Epithelial cell of esophagus (primary cell): ENCODE measurements at regions not wholly inside any gene's neighbourhood (a gene's known extent, or its start where the extent isn't known, plus 50 kb on each side); places are given as distances from the start of the nearest gene placed in this dataset.
A peak's percentile ranks its signal among the peaks of the same experiment; 100 is the strongest.

Experiments
- DNase-seq: peaks from one replicate; pipeline ENCODE4 v3.0.0; 2010; ENCODE audit warnings: low read depth
- H3K4me3 ChIP-seq: 2 replicates; pipeline ENCODE4 v1.5.1; 2011; ENCODE audit warnings: mild to moderate bottlenecking, low read length, control low read depth
- TF ChIP-seq, protein P1 (sequence below): IDR thresholded peaks from 2 replicates; pipeline ENCODE4 v1.5.1; 2011; ENCODE audit warnings: low read depth, mild to moderate bottlenecking, low read length, control low read depth, inconsistent platforms; ENCODE audit not compliant: insufficient read depth; ENCODE audit errors: missing control alignments

DNA sequence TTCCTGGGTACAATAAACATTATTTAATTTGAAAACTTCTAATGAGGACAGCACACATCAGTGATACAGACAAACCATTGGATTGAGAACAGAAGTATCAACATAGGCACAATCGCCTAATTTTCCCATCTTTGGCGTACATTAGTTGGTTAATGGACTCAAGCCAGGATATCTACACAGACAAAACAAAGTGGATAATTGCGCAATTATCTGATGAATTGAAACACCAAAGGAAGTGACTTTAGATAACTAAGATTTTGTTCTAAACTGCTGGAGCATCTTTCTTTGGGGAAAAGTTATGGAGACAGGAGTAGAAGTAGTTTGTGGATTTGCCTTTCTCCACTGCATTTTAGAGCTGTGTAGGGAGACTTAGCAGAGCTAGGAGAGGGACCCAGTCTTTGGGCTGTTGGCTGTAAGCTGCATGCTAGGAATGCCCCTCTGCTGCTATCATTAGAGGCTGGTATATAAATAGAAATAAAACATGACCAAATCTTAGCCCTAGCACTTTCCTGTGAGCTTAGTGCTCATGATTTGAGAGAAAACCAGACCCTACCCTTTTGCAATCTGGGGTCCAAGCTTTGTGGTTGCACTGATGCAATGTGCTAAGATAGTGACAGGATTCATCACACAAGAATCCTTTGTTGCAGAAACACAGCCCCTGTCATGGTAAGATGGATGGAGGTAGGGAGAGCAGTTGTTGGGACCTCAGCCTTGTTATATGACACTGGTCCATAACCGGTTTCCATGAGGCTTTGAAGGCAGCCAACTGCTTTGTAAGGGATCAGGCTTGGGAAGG, 264.5 kb upstream of the PIK3C3 start:
- TF ChIP-seq, protein P1, sequence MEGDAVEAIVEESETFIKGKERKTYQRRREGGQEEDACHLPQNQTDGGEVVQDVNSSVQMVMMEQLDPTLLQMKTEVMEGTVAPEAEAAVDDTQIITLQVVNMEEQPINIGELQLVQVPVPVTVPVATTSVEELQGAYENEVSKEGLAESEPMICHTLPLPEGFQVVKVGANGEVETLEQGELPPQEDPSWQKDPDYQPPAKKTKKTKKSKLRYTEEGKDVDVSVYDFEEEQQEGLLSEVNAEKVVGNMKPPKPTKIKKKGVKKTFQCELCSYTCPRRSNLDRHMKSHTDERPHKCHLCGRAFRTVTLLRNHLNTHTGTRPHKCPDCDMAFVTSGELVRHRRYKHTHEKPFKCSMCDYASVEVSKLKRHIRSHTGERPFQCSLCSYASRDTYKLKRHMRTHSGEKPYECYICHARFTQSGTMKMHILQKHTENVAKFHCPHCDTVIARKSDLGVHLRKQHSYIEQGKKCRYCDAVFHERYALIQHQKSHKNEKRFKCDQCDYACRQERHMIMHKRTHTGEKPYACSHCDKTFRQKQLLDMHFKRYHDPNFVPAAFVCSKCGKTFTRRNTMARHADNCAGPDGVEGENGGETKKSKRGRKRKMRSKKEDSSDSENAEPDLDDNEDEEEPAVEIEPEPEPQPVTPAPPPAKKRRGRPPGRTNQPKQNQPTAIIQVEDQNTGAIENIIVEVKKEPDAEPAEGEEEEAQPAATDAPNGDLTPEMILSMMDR, result no peak
- no peak for DNase-seq
- H3K4me3 ChIP-seq, result no peak overlapping the region

DNA sequence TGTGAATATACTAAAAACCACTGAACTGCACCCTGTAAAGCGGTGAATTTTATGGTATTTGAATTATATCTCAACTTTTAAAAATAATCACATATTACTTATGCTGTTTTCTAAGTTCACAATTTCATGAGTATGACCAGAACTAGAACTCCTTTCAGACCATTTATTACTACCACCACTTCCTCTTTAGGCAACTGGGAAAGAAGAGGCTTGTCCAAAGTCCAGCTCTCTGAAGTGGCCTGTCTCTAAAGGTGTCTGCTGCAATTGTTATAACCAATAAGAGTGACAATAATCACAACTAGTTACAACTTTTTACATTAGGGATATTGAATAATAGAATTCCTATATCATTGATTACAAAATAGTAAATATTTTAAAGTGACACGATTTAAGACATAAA, 267.9 kb upstream of the PIK3C3 start:
- no peak overlapping the region for H3K4me3 ChIP-seq
- TF ChIP-seq, protein P1, result no peak
- no peak for DNase-seq

DNA sequence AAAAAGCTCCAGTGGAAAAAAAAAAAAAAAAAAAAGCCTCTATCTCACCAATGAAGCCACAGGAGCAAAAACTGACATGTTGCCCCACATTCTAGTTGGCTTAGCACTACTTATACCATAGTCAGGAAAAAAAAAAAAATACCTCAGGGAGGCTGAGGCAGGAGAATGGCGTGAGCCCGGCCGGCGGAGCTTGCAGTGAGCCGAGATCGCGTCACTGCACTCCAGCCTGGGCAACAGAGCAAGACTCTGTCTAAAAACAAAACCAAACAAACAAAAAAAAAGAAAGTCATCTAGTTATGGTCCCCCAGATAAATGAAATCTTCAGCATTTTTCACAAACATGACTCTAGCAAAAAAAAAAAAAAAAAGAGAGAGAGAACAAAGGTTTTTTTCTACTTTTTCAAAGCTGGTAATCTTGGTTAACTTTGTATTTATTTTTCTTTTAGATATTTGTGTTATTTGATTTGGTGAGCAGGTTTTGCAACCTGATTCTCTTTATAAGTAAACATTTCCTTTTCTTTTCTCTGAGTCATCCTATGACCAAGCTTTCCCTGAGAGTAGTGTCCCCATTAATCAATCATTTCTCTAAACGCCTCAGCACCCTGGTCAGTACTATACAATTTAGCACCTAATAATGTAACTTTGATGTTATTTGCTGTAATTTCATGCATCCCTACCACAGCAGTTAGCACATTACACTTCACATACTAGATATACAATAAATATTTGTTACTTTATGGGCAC, 273.7 kb upstream of the PIK3C3 start:
- H3K4me3 ChIP-seq, result no peak overlapping the region
- TF ChIP-seq, protein P1, result no peak
- peak; percentile 52 for DNase-seq

DNA sequence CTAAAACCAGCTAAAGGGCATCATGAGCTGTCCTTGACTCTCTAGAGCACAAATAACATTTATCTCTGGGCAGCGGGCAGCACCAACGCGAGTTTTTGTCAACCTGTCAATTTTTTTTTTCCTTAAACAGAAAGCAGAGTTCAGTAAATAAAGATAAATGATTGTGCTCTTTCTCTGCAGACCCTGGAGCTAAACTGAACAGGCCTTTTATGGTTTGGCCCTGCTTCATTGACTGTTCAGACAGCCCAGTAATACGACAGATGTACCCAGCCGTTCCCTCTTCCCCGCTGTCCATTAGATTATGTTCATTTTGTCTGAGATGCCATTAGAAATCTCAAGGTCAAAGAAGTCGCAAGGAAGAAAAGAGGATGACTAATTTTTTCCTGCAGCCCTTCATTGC, 280.5 kb upstream of the PIK3C3 start:
- no peak for DNase-seq
- no peak overlapping the region for H3K4me3 ChIP-seq
- TF ChIP-seq, protein P1, result no peak

DNA sequence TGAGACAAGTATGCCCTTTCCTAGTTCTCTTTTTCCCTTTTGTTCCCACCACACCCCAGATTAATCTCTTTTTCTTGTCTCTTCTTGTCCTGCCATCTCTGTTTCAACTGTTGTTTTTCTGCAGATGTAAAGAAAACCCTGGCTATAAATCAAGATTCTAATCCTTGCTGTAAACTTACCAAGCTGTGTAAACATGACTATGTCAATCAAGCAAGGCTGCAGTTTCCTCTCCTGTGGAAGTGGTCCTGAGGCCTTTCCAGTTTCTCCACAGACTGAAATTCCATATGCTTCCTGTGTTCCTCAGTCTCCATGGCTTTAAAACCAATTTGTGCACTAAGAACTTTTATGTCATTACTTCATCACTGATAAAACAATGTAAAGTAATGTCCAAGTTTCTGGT, 288.8 kb upstream of the PIK3C3 start:
- H3K4me3 ChIP-seq, result no peak overlapping the region
- TF ChIP-seq, protein P1, result no peak
- peak; percentile 14 for DNase-seq

DNA sequence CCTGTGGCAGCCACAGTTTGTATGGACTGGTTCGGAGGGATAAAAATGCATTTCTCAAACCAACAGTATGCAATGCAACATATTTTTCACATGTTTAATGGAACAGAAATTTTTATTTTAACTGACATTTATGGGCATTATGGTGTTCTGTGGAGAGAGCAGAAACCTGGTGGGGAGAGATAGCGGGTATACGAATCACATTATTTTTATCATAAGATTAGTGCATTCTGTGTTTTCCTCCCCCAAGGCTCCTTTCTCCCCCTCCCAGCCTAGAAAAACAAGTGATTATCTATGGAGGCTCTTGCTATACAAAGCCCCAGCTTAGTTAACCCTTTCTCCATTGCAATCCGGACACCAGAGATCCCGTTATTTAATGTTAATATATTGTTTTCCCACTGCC, 289.8 kb upstream of the PIK3C3 start:
- no peak for DNase-seq
- TF ChIP-seq, protein P1, result no peak
- H3K4me3 ChIP-seq, result no peak overlapping the region
